ENCODE measurements at regions not wholly inside any gene's neighbourhood (a gene's known extent, or its start where the extent isn't known, plus 50 kb on each side); places are given as distances from the start of the nearest gene placed in this dataset.
A peak's percentile ranks its signal among the peaks of the same experiment; 100 is the strongest.

- no peaks in the 10 kb centered on the region for H3K27me3 ChIP-seq (ENCODE audit: control insufficient read depth, insufficient read depth, low read length)
- H3K36me3 ChIP-seq (ENCODE audit: control insufficient read depth, insufficient read depth, low read length) = no peaks in the 10 kb centered on the region
- POLR2A ChIA-PET = no interaction called here
- DNase-seq (ENCODE audit: low read depth) = no peak
- no peak overlapping the region for H3K4me3 ChIP-seq (ENCODE audit: low read depth, low read length)
- no peak for TF ChIP-seq CTCF (IDR thresholded peaks at IDR 0.05; ENCODE audit: insufficient read depth, low read depth, low read length)
- CTCF ChIA-PET = interaction anchor here (3.1 kb wide), 1 partner anchor 11 kb away, joined by 10 read pairs; no protein-coding TSS in a partner anchor
These were observed 76.3 kb downstream of the SUCNR1 start for GRCh38 chr3:151949706-151950105.

GRCh38 chr3:151955356-151955755 lies 81.9 kb downstream of the SUCNR1 start:
- no peak for TF ChIP-seq CTCF (IDR thresholded peaks at IDR 0.05; ENCODE audit: insufficient read depth, low read depth, low read length)
- POLR2A ChIA-PET = no interaction called here
- H3K4me3 ChIP-seq (ENCODE audit: low read depth, low read length) = no peak overlapping the region
- no peaks in the 10 kb centered on the region for H3K27me3 ChIP-seq (ENCODE audit: control insufficient read depth, insufficient read depth, low read length)
- CTCF ChIA-PET = no interaction called here
- DNase-seq (ENCODE audit: low read depth) = no peak
- no peaks in the 10 kb centered on the region for H3K36me3 ChIP-seq (ENCODE audit: control insufficient read depth, insufficient read depth, low read length)

GRCh38 chr3:151960961-151961580 lies 87.6 kb downstream of the SUCNR1 start:
- Histone ChIP-seq H3K4me3 (ENCODE audit: low read depth, low read length) (no peak overlapping the region), H3K27me3 (ENCODE audit: control insufficient read depth, insufficient read depth, low read length) (no peaks in the 10 kb centered on the region), H3K36me3 (ENCODE audit: control insufficient read depth, insufficient read depth, low read length) (no peaks in the 10 kb centered on the region)
- no peak for TF ChIP-seq CTCF (IDR thresholded peaks at IDR 0.05; ENCODE audit: insufficient read depth, low read depth, low read length)
- POLR2A ChIA-PET = no interaction called here
- DNase-seq (ENCODE audit: low read depth) = peak; percentile 26
- CTCF ChIA-PET = interaction anchor here (0.6 to 1.7 kb wide), 4 partner anchors 10 to 474 kb away, joined by 3 to 10 read pairs (median 4); no protein-coding TSS in a partner anchor

GRCh38 chr3:151962352-151962751 lies 88.9 kb downstream of the SUCNR1 start:
- DNase-seq (ENCODE audit: low read depth) = peak; percentile 37
- TF ChIP-seq CTCF (IDR thresholded peaks at IDR 0.05; ENCODE audit: insufficient read depth, low read depth, low read length) = no peak
- ChIA-PET CTCF (no interaction called here), POLR2A (no interaction called here)
- Histone ChIP-seq H3K27me3 (ENCODE audit: control insufficient read depth, insufficient read depth, low read length) (no peaks in the 10 kb centered on the region), H3K36me3 (ENCODE audit: control insufficient read depth, insufficient read depth, low read length) (no peaks in the 10 kb centered on the region), H3K4me3 (ENCODE audit: low read depth, low read length) (no peak overlapping the region)

- peak; percentile 16 for DNase-seq (ENCODE audit: low read depth)
- POLR2A ChIA-PET = no interaction called here
- CTCF ChIA-PET = interaction anchor here (0.6 kb wide), 1 partner anchor 28 kb away, joined by 5 read pairs; no protein-coding TSS in a partner anchor
- no peak for TF ChIP-seq CTCF (IDR thresholded peaks at IDR 0.05; ENCODE audit: insufficient read depth, low read depth, low read length)
- Histone ChIP-seq H3K36me3 (ENCODE audit: control insufficient read depth, insufficient read depth, low read length) (no peaks in the 10 kb centered on the region), H3K4me3 (ENCODE audit: low read depth, low read length) (no peak overlapping the region), H3K27me3 (ENCODE audit: control insufficient read depth, insufficient read depth, low read length) (no peaks in the 10 kb centered on the region)
These were observed 89.5 kb downstream of the SUCNR1 start for GRCh38 chr3:151962912-151963311.

Measured in BJ (cell line).